GM10266 (cell line): ENCODE measurements at regions not wholly inside any gene's neighbourhood (a gene's known extent, or its start where the extent isn't known, plus 50 kb on each side); places are given as distances from the start of the nearest gene placed in this dataset.

Experiments
- DNase-seq: peaks from one replicate; pipeline ENCODE4 v3.0.0; 2012; ENCODE audit errors: extremely low spot score
- TF ChIP-seq, protein P1 (sequence below): IDR thresholded peaks from 2 replicates; pipeline ENCODE4 v1.5.1; 2012; ENCODE audit warnings: mild to moderate bottlenecking, low read depth; ENCODE audit not compliant: control insufficient read depth, insufficient read depth; ENCODE audit errors: missing control alignments

DNA sequence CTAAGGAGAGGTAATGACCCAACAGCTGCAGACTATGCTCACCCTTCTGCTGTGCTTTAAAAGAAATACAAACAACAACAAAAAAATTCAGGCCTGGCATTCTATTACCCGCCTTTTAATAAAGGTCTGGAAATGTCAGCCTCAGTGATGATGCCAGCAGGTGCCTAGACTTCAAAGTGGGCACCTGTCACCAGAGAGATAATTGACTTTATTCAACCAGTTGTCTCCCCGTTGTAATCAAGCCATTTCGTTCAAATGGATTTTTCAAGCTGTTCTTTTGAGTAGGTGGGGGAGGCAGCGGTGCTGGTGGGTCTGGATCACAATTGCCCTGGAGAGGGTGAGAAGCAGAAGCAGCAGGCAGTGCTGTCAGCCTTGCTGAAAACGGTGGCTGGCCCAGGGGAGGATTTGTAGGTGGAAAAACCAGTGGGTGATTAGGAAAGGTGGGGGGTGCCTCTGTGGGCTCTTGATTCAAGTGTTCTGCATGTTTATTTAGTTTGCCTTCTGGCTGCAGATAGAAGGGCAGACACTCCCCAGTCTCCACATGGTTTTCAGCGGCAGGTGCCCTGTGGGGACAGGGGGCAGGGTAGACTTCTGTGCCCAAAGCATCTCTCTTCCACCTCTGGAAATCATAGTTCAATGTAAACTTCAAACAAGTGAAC lies 300.2 kb upstream of the SLCO3A1 start:
- DNase-seq: no peak
- TF ChIP-seq, protein P1, sequence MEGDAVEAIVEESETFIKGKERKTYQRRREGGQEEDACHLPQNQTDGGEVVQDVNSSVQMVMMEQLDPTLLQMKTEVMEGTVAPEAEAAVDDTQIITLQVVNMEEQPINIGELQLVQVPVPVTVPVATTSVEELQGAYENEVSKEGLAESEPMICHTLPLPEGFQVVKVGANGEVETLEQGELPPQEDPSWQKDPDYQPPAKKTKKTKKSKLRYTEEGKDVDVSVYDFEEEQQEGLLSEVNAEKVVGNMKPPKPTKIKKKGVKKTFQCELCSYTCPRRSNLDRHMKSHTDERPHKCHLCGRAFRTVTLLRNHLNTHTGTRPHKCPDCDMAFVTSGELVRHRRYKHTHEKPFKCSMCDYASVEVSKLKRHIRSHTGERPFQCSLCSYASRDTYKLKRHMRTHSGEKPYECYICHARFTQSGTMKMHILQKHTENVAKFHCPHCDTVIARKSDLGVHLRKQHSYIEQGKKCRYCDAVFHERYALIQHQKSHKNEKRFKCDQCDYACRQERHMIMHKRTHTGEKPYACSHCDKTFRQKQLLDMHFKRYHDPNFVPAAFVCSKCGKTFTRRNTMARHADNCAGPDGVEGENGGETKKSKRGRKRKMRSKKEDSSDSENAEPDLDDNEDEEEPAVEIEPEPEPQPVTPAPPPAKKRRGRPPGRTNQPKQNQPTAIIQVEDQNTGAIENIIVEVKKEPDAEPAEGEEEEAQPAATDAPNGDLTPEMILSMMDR: no peak

DNA sequence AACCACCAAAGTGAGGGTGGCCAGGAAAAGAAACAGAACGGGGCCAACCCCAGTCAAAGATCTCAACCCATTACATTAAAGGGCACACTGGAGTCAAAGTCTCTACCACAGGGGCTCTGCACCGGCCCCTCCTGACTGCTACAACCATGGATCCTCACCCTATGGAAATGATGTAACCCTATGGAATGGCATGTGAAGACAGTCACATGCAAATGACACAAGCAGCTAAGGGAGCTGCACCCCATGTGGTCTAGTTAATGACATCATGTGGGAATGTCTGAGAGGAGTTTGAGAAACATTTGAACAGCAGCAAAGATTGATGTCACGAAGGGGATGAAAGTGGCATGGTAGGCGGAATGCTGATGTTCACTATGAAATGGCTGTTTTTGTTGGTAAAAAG lies 298.2 kb upstream of the SLCO3A1 start:
- DNase-seq: no peak

DNA sequence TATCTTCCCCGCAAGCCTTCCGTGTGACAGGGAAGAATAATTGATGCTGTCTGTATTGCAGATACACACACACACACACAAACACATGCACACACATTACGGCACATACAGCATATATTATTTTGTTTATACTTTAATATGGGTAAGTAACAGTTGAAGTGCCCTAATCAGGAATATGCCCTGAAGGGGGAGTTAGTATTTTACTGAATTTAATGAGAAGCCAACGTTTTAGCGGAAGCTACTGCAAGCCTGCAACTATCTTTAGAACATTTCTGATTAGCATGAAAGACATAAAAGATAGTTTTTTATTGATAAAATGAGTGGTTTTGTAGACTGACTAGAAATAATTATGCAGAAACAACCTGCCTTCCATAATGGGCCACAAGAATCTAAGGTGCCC lies 296.6 kb upstream of the SLCO3A1 start:
- TF ChIP-seq, protein P1: no peak
- DNase-seq: no peak

More for the DNA sequence above, 298.2 kb upstream of the SLCO3A1 start:
- TF ChIP-seq, protein P1: no peak

DNA sequence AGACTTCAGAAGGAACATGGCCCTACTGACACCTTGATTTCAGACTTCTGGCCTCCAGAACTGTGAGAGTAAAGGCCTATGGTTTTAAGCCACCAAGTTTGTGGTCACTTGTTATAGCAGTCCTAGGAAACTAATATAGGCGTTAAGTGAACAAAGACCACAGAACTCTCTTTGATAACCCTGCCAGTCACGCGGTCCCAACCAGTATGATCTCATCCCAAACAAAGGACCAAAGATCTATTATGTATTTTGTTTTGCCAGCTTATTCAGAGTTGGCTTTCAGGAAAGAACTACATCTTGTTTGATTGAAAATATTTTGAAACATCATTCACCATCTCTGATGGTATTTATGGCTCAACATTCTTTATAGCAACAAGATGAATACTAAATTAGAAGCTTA lies 294.4 kb upstream of the SLCO3A1 start:
- TF ChIP-seq, protein P1: no peak
- no peak for DNase-seq

DNA sequence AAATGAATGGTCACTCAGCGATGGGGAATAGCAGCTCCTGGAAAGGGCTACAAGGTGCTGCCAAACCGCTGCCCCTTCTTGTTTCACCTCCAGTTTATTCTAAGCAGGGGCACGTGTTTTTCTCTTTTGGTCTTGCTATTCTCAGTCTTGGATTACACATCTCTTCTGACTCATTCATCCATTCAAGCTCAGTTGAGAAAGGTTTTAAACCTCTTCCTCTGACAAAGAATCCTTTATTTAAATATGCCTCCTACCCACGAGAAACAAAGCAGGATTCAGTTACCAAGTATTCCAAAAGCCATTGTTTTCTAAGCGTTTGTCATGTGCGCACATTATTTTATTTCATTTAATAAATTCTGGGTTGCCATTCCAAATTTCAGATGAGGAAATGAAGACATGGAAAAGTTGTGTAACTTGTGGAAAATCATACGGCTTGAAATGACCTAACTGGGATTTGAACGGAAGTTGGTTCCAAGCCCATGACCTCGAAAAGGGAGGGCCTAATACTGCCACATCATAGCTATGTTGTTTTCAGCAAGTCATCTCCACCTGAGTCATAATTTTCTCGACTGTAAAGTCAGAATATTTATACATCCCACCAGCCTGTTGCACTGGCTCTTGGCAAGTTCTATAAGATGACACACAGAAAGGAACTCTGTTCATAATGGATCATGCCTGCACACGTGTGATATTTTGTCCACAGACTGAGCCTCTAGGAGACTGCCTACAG lies 292.0 kb upstream of the SLCO3A1 start:
- DNase-seq: no peak
- TF ChIP-seq, protein P1: no peak

DNA sequence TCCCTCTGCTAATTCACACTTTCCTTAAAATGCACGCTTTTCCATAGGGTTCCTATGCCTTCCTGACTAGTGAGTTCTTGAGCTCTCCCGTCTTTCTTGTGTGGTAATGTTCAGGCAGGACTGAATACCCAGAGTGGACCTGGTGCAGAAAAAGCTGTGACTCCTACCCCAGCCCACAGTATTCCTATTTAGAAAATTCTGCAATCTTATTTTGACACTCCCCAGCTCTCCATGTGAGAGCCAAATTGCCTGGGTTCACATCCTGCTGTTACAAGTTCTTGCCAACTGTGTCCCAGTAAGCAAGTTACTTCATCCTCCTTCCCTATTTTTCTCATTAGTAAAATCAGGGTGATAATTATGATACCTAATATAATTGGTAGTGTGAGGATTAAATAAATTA lies 290.8 kb upstream of the SLCO3A1 start:
- TF ChIP-seq, protein P1: no peak
- DNase-seq: no peak

DNA sequence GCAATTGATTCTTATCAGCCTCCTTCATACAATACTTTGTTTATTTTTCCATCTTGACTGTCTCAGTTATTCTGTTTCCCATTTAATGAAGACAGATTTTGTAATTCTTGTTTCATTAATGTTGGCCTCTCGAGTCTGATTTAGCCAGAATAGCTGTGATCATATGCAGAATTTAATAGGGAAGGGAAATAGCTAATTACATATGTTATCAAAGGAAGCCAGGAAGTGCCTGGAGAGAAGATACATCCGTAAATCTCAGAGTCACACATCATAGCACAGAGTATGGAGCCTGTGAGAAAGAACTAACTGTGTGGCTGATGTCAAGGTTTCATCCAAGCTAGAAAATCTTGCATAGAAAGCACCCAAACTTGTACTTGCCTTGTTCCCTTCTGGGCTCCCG lies 288.9 kb upstream of the SLCO3A1 start:
- TF ChIP-seq, protein P1: no peak
- no peak for DNase-seq
